Activated CD8-positive, alpha-beta T cell treated with anti-CD3 and anti-CD28 coated beads, Interleukin-2, amount 10 ng/mL, durations not matched to agents 7 days and 5 days (primary cell): ENCODE measurements at regions not wholly inside any gene's neighbourhood (a gene's known extent, or its start where the extent isn't known, plus 50 kb on each side); places are given as distances from the start of the nearest gene placed in this dataset.

Experiments
- ATAC-seq: fragments of 150-1000 bp; cut with Tn5 transposase; one replicate; pipeline ENCODE4 v1.10.0; 2021; ENCODE audit warnings: moderate library complexity
- CTCF ChIA-PET: fragments of 350-600 bp; sonication (Branson Sonifier 250); formaldehyde crosslinking; loops from one replicate; lab custom pipeline; 2021; ENCODE audit warnings: antibody characterized with exemption; lab: Charles Lee
- POLR2A ChIA-PET: fragments of 350-600 bp; sonication (Branson Sonifier 250); formaldehyde crosslinking; loops from one replicate; lab custom pipeline; 2021; ENCODE audit warnings: antibody characterized with exemption; lab: Charles Lee
- DNase-seq: peaks from one replicate; pipeline ENCODE4 v3.0.0-alpha.2; 2020
- H3K27ac Mint-ChIP-seq: one replicate; pipeline ENCODE4 v1.8.0; 2021; ENCODE audit warnings: mild to moderate bottlenecking, mixed read lengths
- H3K27me3 Mint-ChIP-seq: one replicate; pipeline ENCODE4 v1.8.0; 2021; ENCODE audit warnings: low read depth, mixed read lengths
- H3K36me3 Mint-ChIP-seq: one replicate; pipeline ENCODE4 v1.8.0; 2021; ENCODE audit warnings: low read depth, mixed read lengths
- H3K4me1 Mint-ChIP-seq: one replicate; pipeline ENCODE4 v1.8.0; 2021; ENCODE audit warnings: low read depth, mixed read lengths
- H3K4me3 Mint-ChIP-seq: one replicate; pipeline ENCODE4 v1.8.0; 2021; ENCODE audit warnings: mild to moderate bottlenecking, mixed read lengths
- H3K9me3 Mint-ChIP-seq: one replicate; pipeline ENCODE4 v1.8.0; 2022; ENCODE audit warnings: mixed read lengths; ENCODE audit not compliant: insufficient read depth

DNA sequence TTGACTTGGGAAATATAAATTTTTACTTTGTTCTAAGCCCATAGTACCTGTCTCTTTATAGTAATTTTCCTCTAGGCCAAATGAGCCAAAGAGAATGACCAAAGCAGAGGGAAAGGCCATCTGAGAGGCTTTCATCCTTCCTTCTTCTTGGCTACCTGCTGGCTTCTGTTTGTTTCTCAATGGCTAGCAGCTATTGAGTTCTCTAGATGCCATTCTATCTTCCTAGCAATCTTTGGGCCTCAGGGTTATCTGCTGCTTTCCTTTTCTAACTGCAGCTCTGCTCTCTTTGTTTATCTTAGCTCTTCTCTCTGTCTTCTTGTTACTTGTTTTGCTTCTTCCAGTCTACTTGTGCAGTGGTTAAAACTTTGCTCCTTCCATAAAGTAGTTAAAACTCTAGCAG, 601.1 kb upstream of the NRXN1 start:
- DNase-seq: no peak
- no peak for ATAC-seq
- Mint-ChIP-seq H3K4me1 (no peaks in the 10 kb centered on the region), H3K4me3 (no peak overlapping the region), H3K27ac (no peak overlapping the region), H3K36me3 (no peaks in the 10 kb centered on the region), H3K9me3 (peaks cover 17% of the 10 kb centered on the region), H3K27me3 (no peaks in the 10 kb centered on the region)
- ChIA-PET POLR2A (no interaction called here), CTCF (no interaction called here)

DNA sequence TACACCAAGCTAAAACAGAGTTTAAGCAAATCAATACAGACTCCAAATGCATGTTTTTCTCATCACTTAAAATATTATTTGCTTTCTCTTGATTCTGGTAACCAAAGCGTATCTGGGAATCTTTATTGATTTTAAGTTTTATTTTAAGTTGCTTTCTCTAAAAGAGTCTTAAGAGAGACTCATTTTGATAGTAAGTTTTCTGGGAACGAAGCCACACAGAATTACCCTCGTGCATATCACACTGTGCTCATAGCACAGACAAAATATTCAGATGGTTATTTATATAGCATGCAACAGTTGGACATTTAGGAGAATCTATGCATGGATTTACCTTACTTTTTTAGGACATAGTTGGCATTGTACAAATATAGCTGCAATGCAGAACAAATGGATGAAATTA, 597.5 kb upstream of the NRXN1 start:
- Mint-ChIP-seq H3K4me1 (no peaks in the 10 kb centered on the region), H3K36me3 (no peaks in the 10 kb centered on the region), H3K27me3 (no peaks in the 10 kb centered on the region), H3K27ac (no peak overlapping the region), H3K9me3 (peaks cover 16% of the 10 kb centered on the region), H3K4me3 (no peak overlapping the region)
- ATAC-seq (no peak), DNase-seq (no peak)
- ChIA-PET POLR2A (no interaction called here), CTCF (no interaction called here)

DNA sequence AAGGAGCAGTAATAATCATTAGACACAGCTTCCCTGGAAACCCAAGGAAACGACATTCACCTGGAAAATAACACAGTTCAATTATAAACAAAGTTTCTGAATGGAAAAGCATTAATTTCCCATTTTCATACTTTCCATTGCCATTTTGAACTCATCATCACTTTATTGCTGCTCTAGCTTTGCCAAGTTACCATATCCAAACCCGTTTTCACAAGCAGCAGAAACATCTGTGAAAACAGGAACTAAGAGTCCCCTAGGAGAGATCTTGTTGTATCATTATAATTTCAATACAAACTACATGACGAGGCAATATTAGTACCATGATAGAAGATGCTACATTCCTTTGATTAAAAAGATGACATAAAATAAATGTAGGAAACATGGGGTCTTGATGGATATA, 597.0 kb upstream of the NRXN1 start:
- no peak for ATAC-seq
- H3K27ac Mint-ChIP-seq: no peak overlapping the region
- no peaks in the 10 kb centered on the region for H3K27me3 Mint-ChIP-seq
- H3K4me1 Mint-ChIP-seq: no peaks in the 10 kb centered on the region
- H3K9me3 Mint-ChIP-seq: peaks cover 11% of the 10 kb centered on the region
- H3K4me3 Mint-ChIP-seq: no peak overlapping the region
- no peaks in the 10 kb centered on the region for H3K36me3 Mint-ChIP-seq
- ChIA-PET POLR2A (no interaction called here), CTCF (no interaction called here)
- DNase-seq: no peak

DNA sequence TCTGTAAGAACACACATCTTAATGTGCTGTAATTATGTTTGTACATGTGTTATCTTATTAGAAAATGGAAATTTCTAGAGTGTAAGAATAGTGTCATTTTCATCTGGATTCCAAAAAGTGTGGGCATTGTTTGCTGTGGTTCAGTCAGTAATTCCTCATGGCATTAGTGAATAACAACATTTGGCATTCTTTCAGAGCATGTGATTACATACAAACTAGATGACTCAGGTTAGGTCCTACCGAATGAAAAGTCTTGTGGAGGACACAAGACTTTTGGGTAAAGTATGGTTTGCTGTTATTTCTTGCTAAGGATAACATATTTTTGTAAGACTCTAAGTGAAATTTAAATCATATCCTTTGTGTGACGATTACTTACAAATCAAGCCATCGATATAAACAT, 593.1 kb upstream of the NRXN1 start:
- Mint-ChIP-seq H3K9me3 (peaks cover 21% of the 10 kb centered on the region), H3K4me1 (no peaks in the 10 kb centered on the region), H3K27ac (no peak overlapping the region), H3K4me3 (no peak overlapping the region), H3K36me3 (no peaks in the 10 kb centered on the region), H3K27me3 (no peaks in the 10 kb centered on the region)
- ChIA-PET CTCF (no interaction called here), POLR2A (no interaction called here)
- DNase-seq (no peak), ATAC-seq (no peak)

DNA sequence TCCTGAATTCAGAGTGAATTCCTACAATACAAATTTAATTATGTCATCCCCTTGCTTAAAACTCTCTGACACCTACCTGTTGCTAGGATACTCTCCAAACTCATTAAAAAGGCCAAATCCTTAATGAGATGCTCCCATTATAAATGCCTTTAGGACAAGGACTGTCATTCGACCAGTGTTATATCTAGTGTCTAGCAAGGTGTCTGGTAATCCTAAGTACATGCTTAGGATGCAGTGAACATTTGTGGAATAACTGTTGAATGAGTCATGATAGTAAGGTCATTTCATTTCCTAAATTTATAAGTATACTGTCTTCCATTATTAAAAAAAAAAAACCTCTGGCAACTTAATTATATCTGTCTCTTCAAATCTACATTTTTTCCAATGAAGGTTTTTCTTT, 588.9 kb upstream of the NRXN1 start:
- H3K27me3 Mint-ChIP-seq: no peaks in the 10 kb centered on the region
- no peaks in the 10 kb centered on the region for H3K4me1 Mint-ChIP-seq
- H3K9me3 Mint-ChIP-seq: peaks cover 26% of the 10 kb centered on the region
- no peaks in the 10 kb centered on the region for H3K36me3 Mint-ChIP-seq
- H3K27ac Mint-ChIP-seq: no peak overlapping the region
- CTCF ChIA-PET: no interaction called here
- ATAC-seq (no peak), DNase-seq (no peak)
- H3K4me3 Mint-ChIP-seq: no peak overlapping the region
- POLR2A ChIA-PET: no interaction called here

DNA sequence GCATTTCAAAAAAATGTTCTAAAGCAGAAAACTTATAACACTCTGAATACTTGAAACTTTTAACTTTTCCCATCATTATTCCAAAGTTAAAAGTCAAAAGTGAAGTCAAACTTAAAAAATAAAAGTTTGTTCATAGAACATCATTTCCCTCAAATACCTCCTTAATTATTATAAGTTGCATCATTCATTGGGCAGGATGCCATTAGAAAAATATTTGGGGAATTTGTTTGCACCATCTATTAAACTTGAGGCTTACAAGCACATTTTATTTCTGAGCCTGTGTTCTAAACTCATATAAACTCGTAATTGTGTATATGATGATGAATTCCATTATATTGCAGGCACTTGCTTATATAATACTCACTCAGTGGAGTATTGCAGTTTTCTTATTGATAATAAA, 588.0 kb upstream of the NRXN1 start:
- H3K4me3 Mint-ChIP-seq: no peak overlapping the region
- H3K4me1 Mint-ChIP-seq: no peaks in the 10 kb centered on the region
- no peak overlapping the region for H3K27ac Mint-ChIP-seq
- ChIA-PET POLR2A (no interaction called here), CTCF (no interaction called here)
- H3K36me3 Mint-ChIP-seq: no peaks in the 10 kb centered on the region
- no peak for ATAC-seq
- no peaks in the 10 kb centered on the region for H3K27me3 Mint-ChIP-seq
- H3K9me3 Mint-ChIP-seq: peaks cover 26% of the 10 kb centered on the region
- DNase-seq: no peak

DNA sequence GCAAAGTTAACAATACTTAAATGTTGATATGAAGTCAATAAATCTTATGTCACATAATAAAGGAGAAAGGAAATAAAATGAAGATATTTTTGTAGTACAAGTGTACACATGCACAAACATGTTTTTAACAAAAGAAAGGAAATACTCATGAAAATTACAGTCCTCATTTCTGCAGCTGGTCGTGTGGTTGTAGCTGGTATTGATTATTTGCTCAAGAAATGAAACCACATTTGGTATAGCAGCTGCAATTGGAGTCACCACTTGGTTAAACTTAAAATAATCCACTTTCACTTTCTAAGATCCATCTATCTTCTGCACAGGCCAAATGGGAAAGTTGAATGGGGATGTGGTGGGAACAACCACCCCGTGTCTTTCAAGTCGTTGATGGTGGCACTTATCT, 580.5 kb upstream of the NRXN1 start:
- no peak for DNase-seq
- H3K4me1 Mint-ChIP-seq: no peaks in the 10 kb centered on the region
- ATAC-seq: no peak
- H3K36me3 Mint-ChIP-seq: no peaks in the 10 kb centered on the region
- H3K4me3 Mint-ChIP-seq: no peak overlapping the region
- CTCF ChIA-PET: no interaction called here
- peaks cover 22% of the 10 kb centered on the region for H3K9me3 Mint-ChIP-seq
- no peak overlapping the region for H3K27ac Mint-ChIP-seq
- no peaks in the 10 kb centered on the region for H3K27me3 Mint-ChIP-seq
- POLR2A ChIA-PET: no interaction called here

DNA sequence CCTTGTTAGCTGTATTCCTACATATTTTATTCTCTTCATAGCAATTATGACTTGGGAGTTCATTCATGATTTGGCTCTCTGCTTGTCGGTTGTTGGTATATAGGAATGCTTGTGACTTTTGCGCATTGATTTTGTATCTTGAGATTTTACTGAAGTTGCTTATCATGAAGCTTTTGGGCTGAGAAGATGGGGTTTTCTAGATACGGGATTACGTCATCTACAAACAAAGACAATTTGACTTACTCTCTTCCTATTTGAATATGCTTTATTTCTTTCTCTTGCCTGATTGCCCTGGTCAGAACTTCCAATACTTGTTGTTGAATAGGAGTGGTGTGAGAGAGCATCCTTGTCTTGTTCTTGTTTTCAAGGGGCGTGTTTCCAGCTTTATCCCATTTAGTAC, 569.8 kb upstream of the NRXN1 start:
- DNase-seq (no peak), ATAC-seq (no peak)
- H3K4me3 Mint-ChIP-seq: no peak overlapping the region
- H3K27me3 Mint-ChIP-seq: no peaks in the 10 kb centered on the region
- CTCF ChIA-PET: no interaction called here
- no peaks in the 10 kb centered on the region for H3K4me1 Mint-ChIP-seq
- no peaks in the 10 kb centered on the region for H3K36me3 Mint-ChIP-seq
- H3K27ac Mint-ChIP-seq: no peak overlapping the region
- POLR2A ChIA-PET: no interaction called here
- H3K9me3 Mint-ChIP-seq: peaks cover 45% of the 10 kb centered on the region

DNA sequence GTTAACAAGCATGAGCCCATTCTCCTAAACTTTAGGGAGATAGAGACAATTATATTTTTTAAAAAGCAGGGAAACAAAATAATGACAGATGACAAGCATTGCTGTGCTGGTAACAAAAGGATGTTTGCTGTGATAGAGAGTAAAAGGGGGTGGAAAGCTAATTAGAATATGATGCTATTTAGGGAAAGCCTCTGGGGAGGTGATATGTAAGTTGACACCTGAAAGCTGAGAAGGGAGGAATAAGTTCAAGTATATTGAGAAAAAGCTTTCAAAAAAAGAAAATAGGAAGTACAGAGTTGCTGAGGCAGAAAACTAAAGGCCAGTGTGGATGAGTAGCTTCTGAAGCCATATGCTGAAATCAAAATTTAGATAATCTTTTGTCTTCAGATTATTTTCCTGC, 565.2 kb upstream of the NRXN1 start:
- no peaks in the 10 kb centered on the region for H3K4me1 Mint-ChIP-seq
- CTCF ChIA-PET: no interaction called here
- ATAC-seq: no peak

DNA sequence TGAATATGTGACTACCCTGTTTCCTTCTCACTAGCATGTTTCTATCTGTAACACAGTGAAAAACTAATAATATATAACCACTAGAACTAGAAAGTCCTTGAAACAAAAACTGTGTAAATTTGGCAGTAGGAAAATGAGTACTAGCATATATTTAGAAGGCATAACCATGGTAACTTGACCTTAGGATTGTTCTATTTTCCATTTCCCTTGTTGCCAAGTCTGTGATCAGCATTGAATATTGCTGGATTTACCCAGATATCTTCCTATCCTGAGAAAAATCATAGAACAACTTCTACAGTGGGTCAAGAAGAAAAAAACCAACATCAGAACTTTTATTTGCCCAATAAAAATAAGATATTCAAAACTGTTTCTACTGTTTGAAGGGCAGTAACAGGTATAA, 563.9 kb upstream of the NRXN1 start:
- no peak for ATAC-seq
- Mint-ChIP-seq H3K27ac (no peak overlapping the region), H3K27me3 (no peaks in the 10 kb centered on the region), H3K4me1 (no peaks in the 10 kb centered on the region), H3K4me3 (no peak overlapping the region), H3K36me3 (no peaks in the 10 kb centered on the region), H3K9me3 (peaks cover 40% of the 10 kb centered on the region)
- CTCF ChIA-PET: no interaction called here
- POLR2A ChIA-PET: no interaction called here
- no peak for DNase-seq

More for the DNA sequence above, 565.2 kb upstream of the NRXN1 start:
- Mint-ChIP-seq H3K27me3 (no peaks in the 10 kb centered on the region), H3K27ac (no peak overlapping the region), H3K36me3 (no peaks in the 10 kb centered on the region), H3K9me3 (peaks cover 36% of the 10 kb centered on the region), H3K4me3 (no peak overlapping the region)
- POLR2A ChIA-PET: no interaction called here
- DNase-seq: no peak

DNA sequence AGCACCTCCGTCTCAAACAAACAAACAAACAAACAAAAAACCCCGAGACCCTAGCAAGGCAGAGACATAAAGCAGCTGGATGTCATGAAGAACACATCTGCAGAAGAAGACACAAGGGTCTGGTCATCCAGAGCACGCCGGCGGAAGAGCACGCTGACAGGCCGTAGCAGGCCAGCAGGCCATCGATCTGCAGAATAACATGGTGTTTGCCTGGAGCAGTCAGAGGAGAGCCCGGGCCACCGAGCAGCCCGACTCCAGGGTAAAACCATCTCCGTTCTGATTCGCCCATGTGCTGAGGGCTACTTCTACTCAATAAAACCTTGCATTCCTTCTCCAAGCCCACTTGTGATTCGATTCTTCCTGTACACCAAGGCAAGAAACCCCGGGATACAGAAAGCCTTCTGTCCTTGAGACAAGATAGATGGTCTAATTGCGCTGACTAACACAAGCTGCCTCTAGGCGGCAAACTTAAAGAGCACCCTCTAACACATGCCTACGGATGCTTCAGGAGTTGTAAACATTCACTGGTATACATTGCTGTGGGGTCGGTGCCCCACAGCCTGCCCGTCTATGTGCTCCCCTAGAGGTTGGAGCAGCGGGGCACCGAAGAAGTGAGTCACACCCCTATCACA, 549.8 kb upstream of the NRXN1 start:
- Mint-ChIP-seq H3K27me3 (no peaks in the 10 kb centered on the region), H3K4me1 (no peaks in the 10 kb centered on the region), H3K4me3 (no peak overlapping the region), H3K9me3 (peaks cover 14% of the 10 kb centered on the region), H3K36me3 (no peaks in the 10 kb centered on the region), H3K27ac (no peak overlapping the region)
- ATAC-seq (no peak), DNase-seq (no peak)
- CTCF ChIA-PET: no interaction called here
- POLR2A ChIA-PET: no interaction called here

DNA sequence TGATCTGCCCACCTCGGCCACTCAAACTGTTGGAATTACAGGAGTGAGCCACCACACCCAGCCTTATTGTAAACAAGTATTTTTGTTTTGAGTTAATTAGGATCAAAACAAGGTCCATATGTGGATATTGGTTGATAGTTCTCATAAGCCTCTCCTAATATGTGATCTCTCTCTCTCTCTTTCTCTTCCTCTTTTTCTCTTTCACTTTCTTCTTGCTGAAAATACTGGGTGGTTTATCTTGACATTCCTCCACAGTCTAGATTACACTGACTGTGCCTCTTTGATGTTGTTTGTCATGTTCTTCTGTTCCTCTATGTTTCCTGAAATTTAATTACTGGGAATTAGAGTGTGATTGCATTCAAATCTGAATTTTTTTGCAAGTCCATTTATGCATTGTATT, 547.5 kb upstream of the NRXN1 start:
- H3K4me3 Mint-ChIP-seq: no peak overlapping the region
- H3K36me3 Mint-ChIP-seq: no peaks in the 10 kb centered on the region
- peaks cover 14% of the 10 kb centered on the region for H3K9me3 Mint-ChIP-seq
- H3K4me1 Mint-ChIP-seq: no peaks in the 10 kb centered on the region
- CTCF ChIA-PET: no interaction called here
- ATAC-seq: no peak
- DNase-seq: no peak
- no peaks in the 10 kb centered on the region for H3K27me3 Mint-ChIP-seq
- H3K27ac Mint-ChIP-seq: no peak overlapping the region
- POLR2A ChIA-PET: no interaction called here

DNA sequence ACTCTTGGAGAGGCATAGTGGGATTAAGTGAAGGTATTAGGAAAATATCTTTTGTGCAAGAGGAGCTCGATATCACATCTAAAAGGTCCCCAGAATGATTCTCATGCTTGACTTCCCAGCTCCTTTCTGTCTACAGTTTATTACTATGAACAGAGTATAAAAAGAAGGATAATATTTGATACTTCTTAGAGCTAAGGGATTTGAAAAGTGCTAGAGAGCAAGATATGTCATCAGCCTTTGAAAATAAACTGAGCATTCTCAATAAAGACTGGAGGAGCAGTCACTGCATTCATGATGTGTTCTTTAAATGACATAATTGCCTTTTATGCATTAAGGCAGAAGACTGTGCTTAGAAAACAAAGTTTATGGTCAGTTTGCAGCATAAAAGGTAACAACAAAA, 543.2 kb upstream of the NRXN1 start:
- POLR2A ChIA-PET: no interaction called here
- Mint-ChIP-seq H3K36me3 (no peaks in the 10 kb centered on the region), H3K27ac (no peak overlapping the region), H3K4me3 (no peak overlapping the region), H3K27me3 (no peaks in the 10 kb centered on the region), H3K4me1 (no peaks in the 10 kb centered on the region), H3K9me3 (peaks cover 24% of the 10 kb centered on the region)
- ATAC-seq (no peak), DNase-seq (no peak)
- CTCF ChIA-PET: no interaction called here
